ENCODE measurements at regions not wholly inside any gene's neighbourhood (a gene's known extent, or its start where the extent isn't known, plus 50 kb on each side); places are given as distances from the start of the nearest gene placed in this dataset.

- Histone ChIP-seq H3K27ac (ENCODE audit: insufficient read depth, low read depth, low read length) (no peak overlapping the region), H3K9me1 (replicated peaks; ENCODE audit: control insufficient read depth, extremely low read depth, insufficient read depth, low read length) (no peaks in the 10 kb centered on the region), H3K36me3 (ENCODE audit: control insufficient read depth in 2 of 2, extremely low read depth in 1 of 2, insufficient read depth in 2 of 2, low read length in 2 of 2) (no peaks in the 10 kb centered on the region), H3K27me3 (ENCODE audit: control insufficient read depth in 2 of 2, insufficient read depth in 2 of 2, low read length in 2 of 2) (no peaks in the 10 kb centered on the region), H4K20me1 (replicated peaks; ENCODE audit: control insufficient read depth, extremely low read depth, insufficient read depth, low read length) (no peaks in the 10 kb centered on the region), H3K4me3 (replicated peaks in 1 of 3; ENCODE audit: insufficient read depth in 1 of 3, low read depth in 1 of 3, low read length in 3 of 3) (no peak overlapping the region), H3K9ac (replicated peaks; ENCODE audit: extremely low read depth, insufficient read depth, low read length) (no peak overlapping the region), H2AFZ (ENCODE audit: low read depth, low read length) (no peak overlapping the region), H3K9me3 (replicated peaks; ENCODE audit: control insufficient read depth, insufficient read depth, low read length) (no peaks in the 10 kb centered on the region), H3K79me2 (ENCODE audit: control insufficient read depth, insufficient read depth, low read length) (no peaks in the 10 kb centered on the region), H3K4me2 (ENCODE audit: insufficient read depth, low read length) (no peak overlapping the region), H3K4me1 (ENCODE audit: control insufficient read depth, extremely low read depth, insufficient read depth, low read length) (no peaks in the 10 kb centered on the region)
- dilution Hi-C loops (cut with MboI; ENCODE audit: extremely low pct_ligation_motif_present, low sequenced_read_pairs) (no loop called here), intact Hi-C loops (cut with micrococcal nuclease) (no loop called here)
- TF ChIP-seq MAX (IDR thresholded peaks at IDR 0.05; ENCODE audit: insufficient read depth, insufficient read length) (no peak), POLR2A (IDR thresholded peaks at IDR 0.05; ENCODE audit: low read depth, low read length) (no peak), FOS (IDR thresholded peaks at IDR 0.05; ENCODE audit: borderline replicate concordance, insufficient read depth, low read length) (no peak), JUN (IDR thresholded peaks at IDR 0.05; ENCODE audit: borderline replicate concordance, insufficient read depth, insufficient read length, low read depth) (no peak), GATA2 (IDR thresholded peaks at IDR 0.05; ENCODE audit: insufficient read depth, insufficient read length, low read depth, low read length) (no peak), CTCF (IDR thresholded peaks at IDR 0.05; ENCODE audit: extremely low read depth in 1 of 2, insufficient read depth in 1 of 2, low read depth in 1 of 2, low read length in 2 of 2) (no peak), POLR2AphosphoS5 (IDR thresholded peaks at IDR 0.05; ENCODE audit: insufficient read depth, low read depth, low read length) (no peak), EZH2 (IDR thresholded peaks at IDR 0.05; ENCODE audit: borderline replicate concordance, low read depth, low read length, severe bottlenecking) (no peak), MYC (IDR thresholded peaks at IDR 0.05; ENCODE audit: low read depth, low read length) (no peak)
- ChIA-PET POLR2A (no interaction called here), CTCF (no interaction called here)
- BruUV-seq (replicated peaks), result no TSS peak
- FAIRE-seq (no peak), DNase-seq (ENCODE audit: low read depth, low spot score) (no peak)
Observed at GRCh38 chr9:107782381-107782780, 292.8 kb upstream of the KLF4 start.

Measured in endothelial cell of umbilical vein (primary cell).